Activated CD4-positive, alpha-beta T cell treated with anti-CD3 and anti-CD28 coated beads for 36 hours (primary cell): ENCODE measurements at regions not wholly inside any gene's neighbourhood (a gene's known extent, or its start where the extent isn't known, plus 50 kb on each side); places are given as distances from the start of the nearest gene placed in this dataset.
"Not testable (repeated sequence)": the region's sequence is repeated elsewhere in the genome, so short reads cannot be mapped to it uniquely, and the experiment has no call there.

ENCODE experiments used
- ATAC-seq: fragments of 200-7000 bp; cut with Tn5 transposase; one replicate; pipeline ENCODE4 v1.10.0; 2021; ENCODE audit warnings: mild to moderate bottlenecking, moderate library complexity
- CTCF ChIA-PET: fragments of 350-600 bp; sonication (Branson Sonifier 250); formaldehyde crosslinking; loops from one replicate; lab custom pipeline; 2021; ENCODE audit warnings: antibody characterized with exemption; lab: Charles Lee
- POLR2A ChIA-PET: fragments of 350-600 bp; sonication (Branson Sonifier 250); formaldehyde crosslinking; loops from one replicate; lab custom pipeline; 2021; ENCODE audit warnings: antibody characterized with exemption, inconsistent platforms; lab: Charles Lee
- DNase-seq: peaks from one replicate; pipeline ENCODE4 v3.0.0-alpha.2; 2020
- H3K27ac Mint-ChIP-seq: one replicate; pipeline ENCODE4 v1.8.0; 2021; ENCODE audit warnings: mixed read lengths
- H3K27me3 Mint-ChIP-seq: one replicate; pipeline ENCODE4 v1.8.0; 2021; ENCODE audit warnings: mixed read lengths
- H3K36me3 Mint-ChIP-seq: one replicate; pipeline ENCODE4 v1.8.0; 2021; ENCODE audit warnings: low read depth, mixed read lengths
- H3K4me1 Mint-ChIP-seq: one replicate; pipeline ENCODE4 v1.8.0; 2021; ENCODE audit warnings: mixed read lengths
- H3K4me3 Mint-ChIP-seq: one replicate; pipeline ENCODE4 v1.8.0; 2021; ENCODE audit warnings: mild to moderate bottlenecking, moderate library complexity, mixed read lengths
- H3K9me3 Mint-ChIP-seq: one replicate; pipeline ENCODE4 v1.8.0; 2021; ENCODE audit warnings: low read depth, mixed read lengths
- intact Hi-C, 2 experiments: fragments of 100-400 bp; cut with DNase I in 1 of 2; cut with micrococcal nuclease in 1 of 2; formaldehyde crosslinking; loops; one replicate each; pipeline versions ENCODE4 v1.14.2 to v1.15.1; 2022 to 2024; cut with DNase I, micrococcal nuclease

DNA sequence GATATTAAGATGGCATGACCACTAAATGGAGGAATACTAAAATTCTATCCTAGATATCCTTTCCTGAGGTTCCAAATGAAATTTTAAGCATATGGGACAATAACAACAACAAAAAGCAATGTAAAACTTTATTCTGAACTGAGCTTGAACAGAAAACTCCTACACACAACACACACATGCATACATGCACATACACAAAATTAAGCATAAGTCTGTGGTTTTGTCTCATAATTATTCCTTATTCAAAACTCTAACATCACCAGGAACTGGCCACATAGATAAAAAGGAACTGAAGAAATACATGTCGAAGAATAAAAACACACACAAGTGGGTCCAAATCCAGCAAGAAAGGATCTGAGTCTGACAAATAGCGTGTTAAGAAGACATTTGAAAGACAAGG is 168.0 kb downstream of the COX18 start:
- H3K4me3 Mint-ChIP-seq = no peak overlapping the region
- POLR2A ChIA-PET = no interaction called here
- no peaks in the 10 kb centered on the region for H3K9me3 Mint-ChIP-seq
- H3K36me3 Mint-ChIP-seq = no peaks in the 10 kb centered on the region
- no peaks in the 10 kb centered on the region for H3K4me1 Mint-ChIP-seq
- CTCF ChIA-PET = no interaction called here
- H3K27me3 Mint-ChIP-seq = no peaks in the 10 kb centered on the region
- DNase-seq (no peak), ATAC-seq (no peak)
- H3K27ac Mint-ChIP-seq = no peak overlapping the region
- intact Hi-C loops = no loop called here

- Mint-ChIP-seq H3K36me3 (no peaks in the 10 kb centered on the region), H3K4me1 (no peaks in the 10 kb centered on the region)
Observed at GRCh38 chr4:72900952-72901351, 168.6 kb downstream of the COX18 start.

GRCh38 chr4:72899621-72900020 is 169.9 kb downstream of the COX18 start:
- ATAC-seq (no peak), DNase-seq (no peak)
- Mint-ChIP-seq H3K4me1 (no peaks in the 10 kb centered on the region), H3K4me3 (no peak overlapping the region), H3K9me3 (no peaks in the 10 kb centered on the region), H3K27me3 (no peaks in the 10 kb centered on the region), H3K36me3 (no peaks in the 10 kb centered on the region), H3K27ac (no peak overlapping the region)
- intact Hi-C loops = no loop called here
- CTCF ChIA-PET = interaction anchor here (0.7 kb wide), 1 partner anchor 54 kb away, joined by 5 read pairs; no protein-coding TSS in a partner anchor
- POLR2A ChIA-PET = no interaction called here

More at GRCh38 chr4:72900952-72901351, 168.6 kb downstream of the COX18 start:
- intact Hi-C loops = no loop called here
- Mint-ChIP-seq H3K9me3 (no peaks in the 10 kb centered on the region), H3K27me3 (no peaks in the 10 kb centered on the region), H3K27ac (no peak overlapping the region), H3K4me3 (no peak overlapping the region)
- ChIA-PET CTCF (no interaction called here), POLR2A (no interaction called here)
- ATAC-seq (no peak), DNase-seq (no peak)

DNA sequence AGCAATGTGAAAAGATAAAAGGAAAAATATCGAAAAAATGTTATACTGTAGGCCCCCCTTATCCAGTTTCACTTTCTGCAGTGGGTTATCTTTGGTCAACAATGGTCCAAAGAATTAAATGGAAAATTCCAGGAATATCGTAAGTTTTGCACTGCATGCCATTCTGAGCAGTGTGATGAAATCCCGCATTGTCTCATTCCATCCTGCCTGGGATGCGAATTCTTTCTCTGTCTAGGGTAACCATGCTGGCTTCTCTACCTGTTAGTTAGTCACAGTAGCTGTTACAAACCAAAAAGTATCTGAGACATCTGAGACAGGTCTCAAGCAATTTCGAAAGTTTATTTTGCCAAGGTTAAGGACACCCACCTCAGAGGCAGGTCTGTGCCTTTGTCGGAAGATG is 170.3 kb downstream of the COX18 start:
- H3K36me3 Mint-ChIP-seq = no peaks in the 10 kb centered on the region
- no peaks in the 10 kb centered on the region for H3K4me1 Mint-ChIP-seq
- ChIA-PET CTCF (interaction anchor here (0.7 kb wide), 1 partner anchor 53 kb away, joined by 5 read pairs; no protein-coding TSS in a partner anchor), POLR2A (no interaction called here)
- H3K27ac Mint-ChIP-seq = no peak overlapping the region
- no peak for DNase-seq
- intact Hi-C loops = no loop called here
- H3K4me3 Mint-ChIP-seq = no peak overlapping the region
- H3K9me3 Mint-ChIP-seq = no peaks in the 10 kb centered on the region
- ATAC-seq = no peak
- H3K27me3 Mint-ChIP-seq = no peaks in the 10 kb centered on the region

DNA sequence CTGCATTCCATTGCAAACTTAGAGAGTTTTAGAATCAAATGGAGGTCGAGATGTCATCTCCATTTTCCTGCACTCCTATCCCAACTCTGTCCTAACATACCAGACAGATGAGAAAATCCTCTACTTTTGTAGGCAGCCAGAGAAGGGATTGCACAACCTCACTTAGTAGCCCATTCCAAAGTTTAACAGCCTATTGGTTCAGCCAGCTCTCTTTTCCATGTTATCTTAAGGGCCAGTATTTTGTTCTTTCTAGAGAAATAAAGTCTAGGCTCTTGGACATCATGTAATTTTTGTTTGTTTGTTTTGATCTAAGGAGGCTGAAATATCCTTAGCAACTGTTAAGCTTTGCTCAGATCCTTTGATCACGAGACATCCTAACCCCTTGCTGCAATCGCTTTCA is 173.0 kb downstream of the COX18 start:
- Mint-ChIP-seq H3K4me1 (no peaks in the 10 kb centered on the region), H3K4me3 (no peak overlapping the region), H3K27ac (no peak overlapping the region), H3K27me3 (peaks cover 3% of the 10 kb centered on the region), H3K36me3 (no peaks in the 10 kb centered on the region), H3K9me3 (no peaks in the 10 kb centered on the region)
- ChIA-PET CTCF (no interaction called here), POLR2A (no interaction called here)
- DNase-seq (no peak), ATAC-seq (no peak)
- intact Hi-C loops = no loop called here

DNA sequence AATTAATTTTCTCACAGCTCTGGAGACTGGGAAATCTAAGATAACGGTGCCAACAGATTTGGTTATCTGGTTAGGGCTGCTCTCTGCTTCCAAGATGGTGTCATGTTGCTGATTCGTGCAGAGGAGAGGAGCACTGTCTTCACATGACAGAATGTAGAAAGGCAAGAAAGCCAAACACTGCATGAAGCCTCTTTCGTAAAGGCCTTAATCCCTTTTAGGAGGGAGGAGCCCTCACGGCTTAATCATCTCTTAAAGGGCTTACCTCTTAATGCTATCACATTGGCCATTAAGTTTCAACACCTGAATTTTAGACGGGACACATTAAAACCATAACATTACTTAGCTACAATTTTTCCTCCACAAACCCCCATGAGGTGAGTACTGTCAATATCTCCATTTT is 174.1 kb downstream of the COX18 start:
- POLR2A ChIA-PET = no interaction called here
- peaks cover 5% of the 10 kb centered on the region for H3K27me3 Mint-ChIP-seq
- no peaks in the 10 kb centered on the region for H3K4me1 Mint-ChIP-seq
- H3K36me3 Mint-ChIP-seq = no peaks in the 10 kb centered on the region
- no peak overlapping the region for H3K4me3 Mint-ChIP-seq
- CTCF ChIA-PET = no interaction called here
- no peak overlapping the region for H3K27ac Mint-ChIP-seq
- H3K9me3 Mint-ChIP-seq = no peaks in the 10 kb centered on the region
- ATAC-seq (no peak), DNase-seq (no peak)
- intact Hi-C loops = no loop called here

GRCh38 chr4:72893354-72894066 is 176.0 kb downstream of the COX18 start:
- no peak for DNase-seq
- H3K27ac Mint-ChIP-seq = no peak overlapping the region
- no peaks in the 10 kb centered on the region for H3K36me3 Mint-ChIP-seq
- no peaks in the 10 kb centered on the region for H3K4me1 Mint-ChIP-seq
- no peak overlapping the region for H3K4me3 Mint-ChIP-seq
- H3K9me3 Mint-ChIP-seq = no peaks in the 10 kb centered on the region
- ATAC-seq = no peak
- POLR2A ChIA-PET = no interaction called here
- CTCF ChIA-PET = no interaction called here
- intact Hi-C loops = no loop called here
- peaks cover 7% of the 10 kb centered on the region for H3K27me3 Mint-ChIP-seq

DNA sequence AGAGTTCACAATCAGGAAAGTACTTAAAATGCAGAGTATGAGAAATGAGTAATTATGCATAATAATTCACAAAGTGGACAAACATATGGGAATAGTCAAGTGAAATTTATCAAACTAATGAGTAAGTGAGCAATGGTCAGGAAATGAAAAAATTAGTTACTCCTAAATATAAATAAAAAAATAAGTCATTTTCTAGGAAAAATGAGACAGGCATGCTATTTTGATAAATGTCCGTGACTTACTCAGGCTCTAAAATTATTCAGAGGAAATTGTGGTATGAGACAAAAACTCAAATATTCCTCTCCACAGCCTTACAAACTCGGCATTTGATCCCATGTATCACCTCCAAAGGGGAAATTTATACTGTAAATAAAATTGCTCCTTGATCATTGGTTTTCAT is 181.2 kb downstream of the COX18 start:
- ChIA-PET POLR2A (no interaction called here), CTCF (no interaction called here)
- no peaks in the 10 kb centered on the region for H3K36me3 Mint-ChIP-seq
- no peak overlapping the region for H3K4me3 Mint-ChIP-seq
- H3K4me1 Mint-ChIP-seq = no peaks in the 10 kb centered on the region
- intact Hi-C loops = loop anchor here in 1 of 2 experiments (10.0 kb wide), 1 partner anchor 184 kb away; no protein-coding TSS in a partner anchor
- DNase-seq (no peak), ATAC-seq (no peak)
- no peak overlapping the region for H3K27ac Mint-ChIP-seq
- peaks cover 13% of the 10 kb centered on the region for H3K27me3 Mint-ChIP-seq
- no peaks in the 10 kb centered on the region for H3K9me3 Mint-ChIP-seq

DNA sequence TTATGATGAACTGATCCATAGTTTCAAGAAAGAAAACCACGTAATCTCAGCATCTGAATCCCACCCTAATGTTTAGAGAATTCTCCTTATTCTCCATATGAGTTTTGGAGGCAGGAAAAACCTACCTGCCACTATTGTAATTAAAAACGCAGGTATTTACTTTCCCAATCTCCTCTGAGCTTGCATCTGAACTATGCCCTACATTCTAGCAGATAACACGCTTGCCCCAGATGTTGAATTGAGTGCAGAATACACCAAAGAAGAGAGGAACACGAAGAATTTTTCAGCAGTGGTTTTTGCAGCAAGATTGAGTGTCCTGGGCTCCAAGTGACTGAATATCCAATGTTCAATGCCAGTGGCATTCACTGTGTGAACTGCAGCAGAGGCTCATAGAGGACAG is 182.4 kb downstream of the COX18 start:
- no peak for ATAC-seq
- ChIA-PET CTCF (interaction anchor here (1.1 kb wide), 1 partner anchor 10 kb away, joined by 3 read pairs; no protein-coding TSS in a partner anchor), POLR2A (no interaction called here)
- Mint-ChIP-seq H3K4me3 (no peak overlapping the region), H3K4me1 (no peaks in the 10 kb centered on the region), H3K27ac (no peak overlapping the region), H3K27me3 (peaks cover 10% of the 10 kb centered on the region), H3K36me3 (no peaks in the 10 kb centered on the region), H3K9me3 (no peaks in the 10 kb centered on the region)
- DNase-seq = no peak
- intact Hi-C loops = loop anchor here in 1 of 2 experiments (10.0 kb wide), 1 partner anchor 182 kb away; no protein-coding TSS in a partner anchor

GRCh38 chr4:72886602-72887001 is 182.9 kb downstream of the COX18 start:
- H3K9me3 Mint-ChIP-seq = no peaks in the 10 kb centered on the region
- no peaks in the 10 kb centered on the region for H3K36me3 Mint-ChIP-seq
- ChIA-PET POLR2A (no interaction called here), CTCF (interaction anchor here (0.6 kb wide), 1 partner anchor 616 kb away, joined by 3 read pairs; no protein-coding TSS in a partner anchor)
- H3K27ac Mint-ChIP-seq = no peak overlapping the region
- peaks cover 10% of the 10 kb centered on the region for H3K27me3 Mint-ChIP-seq
- ATAC-seq = no peak
- no peaks in the 10 kb centered on the region for H3K4me1 Mint-ChIP-seq
- no peak overlapping the region for H3K4me3 Mint-ChIP-seq
- intact Hi-C loops = loop anchor here in 1 of 2 experiments (10.0 kb wide), 1 partner anchor 182 kb away; no protein-coding TSS in a partner anchor
- DNase-seq = no peak

DNA sequence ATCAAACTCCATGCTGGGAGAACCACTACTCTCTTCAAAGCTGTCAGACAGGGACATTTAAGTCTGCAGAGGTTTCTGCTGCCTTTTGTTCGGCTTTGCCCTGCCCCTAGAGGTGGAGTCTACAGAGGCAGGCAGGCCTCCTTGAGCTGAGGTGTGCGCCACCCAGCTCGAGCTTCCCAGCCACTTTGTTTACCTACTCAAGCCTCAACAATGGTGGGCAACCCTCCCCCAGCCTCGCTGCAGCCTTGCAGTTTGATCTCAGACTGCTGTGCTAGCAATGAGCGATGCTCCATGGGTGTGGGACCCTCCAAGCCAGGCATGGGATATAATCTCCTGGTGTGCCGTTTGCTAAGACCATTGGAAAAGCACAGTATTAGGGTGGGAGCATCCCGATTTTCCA is 185.3 kb downstream of the COX18 start:
- H3K27ac Mint-ChIP-seq, DNase-seq, H3K4me1 Mint-ChIP-seq, H3K27me3 Mint-ChIP-seq, POLR2A ChIA-PET, H3K9me3 Mint-ChIP-seq, H3K4me3 Mint-ChIP-seq, ATAC-seq, H3K36me3 Mint-ChIP-seq, CTCF ChIA-PET: not testable (repeated sequence)
- intact Hi-C loops = loop anchor here in 1 of 2 experiments (10.0 kb wide), 1 partner anchor 179 kb away; no protein-coding TSS in a partner anchor

DNA sequence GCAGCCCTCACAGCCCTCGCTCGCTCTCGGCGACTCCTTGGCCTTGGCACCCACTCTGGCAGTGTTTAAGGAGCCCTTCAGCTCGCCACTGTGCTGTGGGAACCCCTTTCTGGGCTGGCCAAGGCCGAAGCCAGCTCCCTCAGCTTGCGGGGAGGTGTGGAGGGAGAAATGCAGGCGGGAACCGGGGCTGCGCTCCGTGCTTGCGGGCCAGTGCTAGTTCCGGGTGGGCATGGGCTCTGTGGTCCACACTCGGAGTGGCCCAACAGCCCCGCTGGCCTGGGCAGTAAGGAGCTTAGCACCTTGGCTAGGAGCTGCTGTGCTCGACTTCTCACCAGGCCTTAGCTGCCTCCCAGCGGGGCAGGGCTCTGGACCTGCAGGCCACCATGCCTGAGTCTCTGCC is 192.6 kb downstream of the COX18 start:
- Mint-ChIP-seq H3K27ac (no peak overlapping the region), H3K4me1 (no peaks in the 10 kb centered on the region), H3K36me3 (no peaks in the 10 kb centered on the region), H3K4me3 (no peak overlapping the region), H3K27me3 (no peaks in the 10 kb centered on the region), H3K9me3 (no peaks in the 10 kb centered on the region)
- no peak for DNase-seq
- CTCF ChIA-PET = interaction anchor here (0.7 kb wide), 1 partner anchor 10 kb away, joined by 3 read pairs; no protein-coding TSS in a partner anchor
- no peak for ATAC-seq
- intact Hi-C loops = no loop called here
- POLR2A ChIA-PET = no interaction called here
